ENCODE measurements at regions not wholly inside any gene's neighbourhood (a gene's known extent, or its start where the extent isn't known, plus 50 kb on each side); places are given as distances from the start of the nearest gene placed in this dataset.

- Mint-ChIP-seq H3K9me3 (ENCODE audit: low read depth) (peaks cover 1% of the 10 kb centered on the region), H3K27me3 (no peaks in the 10 kb centered on the region), H3K4me1 (ENCODE audit: low read depth) (no peaks in the 10 kb centered on the region), H3K4me3 (no peak overlapping the region), H3K36me3 (no peaks in the 10 kb centered on the region), H3K27ac (no peak overlapping the region)
Observed at GRCh38 chr2:145157741-145158591, 638.0 kb upstream of the ZEB2 start.

GRCh38 chr2:145157036-145157675 is 637.2 kb upstream of the ZEB2 start:
- Mint-ChIP-seq H3K4me1 (ENCODE audit: low read depth) (no peaks in the 10 kb centered on the region), H3K27me3 (no peaks in the 10 kb centered on the region), H3K27ac (no peak overlapping the region), H3K9me3 (ENCODE audit: low read depth) (peaks cover 4% of the 10 kb centered on the region), H3K36me3 (no peaks in the 10 kb centered on the region), H3K4me3 (no peak overlapping the region)

DNA sequence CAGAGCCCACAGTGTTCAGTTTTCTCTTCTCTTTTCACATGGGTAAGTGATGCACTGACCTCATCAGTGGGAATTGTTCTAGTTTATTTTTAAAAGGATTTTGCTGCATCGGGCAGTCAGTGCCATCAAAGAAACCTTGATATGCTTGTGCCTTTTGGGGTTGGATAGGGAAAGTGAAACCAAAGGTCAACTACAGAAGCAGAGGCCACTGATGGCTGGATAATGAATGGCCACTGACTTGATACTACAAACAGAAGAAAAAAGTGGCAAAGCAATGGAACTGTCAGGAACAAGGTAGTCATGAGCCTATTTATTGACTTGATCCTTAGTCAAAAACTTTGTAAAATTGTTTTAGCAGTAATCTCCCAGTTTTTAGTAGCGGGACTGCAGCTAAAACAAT is 636.3 kb upstream of the ZEB2 start:
- H3K27ac Mint-ChIP-seq, result no peak overlapping the region
- H3K27me3 Mint-ChIP-seq, result peaks cover 3% of the 10 kb centered on the region
- no peak overlapping the region for H3K4me3 Mint-ChIP-seq
- H3K9me3 Mint-ChIP-seq (ENCODE audit: low read depth), result peaks cover 8% of the 10 kb centered on the region
- H3K36me3 Mint-ChIP-seq, result no peaks in the 10 kb centered on the region
- H3K4me1 Mint-ChIP-seq (ENCODE audit: low read depth), result no peaks in the 10 kb centered on the region

DNA sequence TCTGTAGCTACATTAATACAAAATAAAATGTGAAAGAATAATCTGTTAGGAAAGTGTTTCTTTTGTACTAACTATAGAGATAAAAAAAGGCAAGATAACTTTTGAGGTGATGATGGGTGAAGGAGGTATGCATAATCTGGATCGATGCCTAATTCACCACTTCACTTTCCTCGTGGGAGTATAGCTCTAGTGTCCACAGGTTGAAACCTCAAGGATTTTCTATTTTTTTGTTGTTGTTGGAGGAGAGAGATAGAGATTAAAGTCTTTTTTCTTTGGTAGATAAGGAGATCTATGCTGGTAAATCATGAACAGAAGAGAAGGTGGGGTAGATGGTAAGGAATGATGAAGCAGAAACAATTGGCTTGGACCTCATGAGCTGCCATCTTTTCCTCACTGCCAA is 635.3 kb upstream of the ZEB2 start:
- Mint-ChIP-seq H3K4me3 (no peak overlapping the region), H3K27me3 (peaks cover 3% of the 10 kb centered on the region), H3K4me1 (ENCODE audit: low read depth) (no peaks in the 10 kb centered on the region), H3K9me3 (ENCODE audit: low read depth) (peaks cover 8% of the 10 kb centered on the region), H3K36me3 (no peaks in the 10 kb centered on the region), H3K27ac (no peak overlapping the region)

- Mint-ChIP-seq H3K27me3 (peaks cover 3% of the 10 kb centered on the region), H3K4me1 (ENCODE audit: low read depth) (no peaks in the 10 kb centered on the region), H3K4me3 (no peak overlapping the region), H3K36me3 (no peaks in the 10 kb centered on the region), H3K9me3 (ENCODE audit: low read depth) (peaks cover 8% of the 10 kb centered on the region), H3K27ac (no peak overlapping the region)
Observed at GRCh38 chr2:145154731-145155130, 634.8 kb upstream of the ZEB2 start.

DNA sequence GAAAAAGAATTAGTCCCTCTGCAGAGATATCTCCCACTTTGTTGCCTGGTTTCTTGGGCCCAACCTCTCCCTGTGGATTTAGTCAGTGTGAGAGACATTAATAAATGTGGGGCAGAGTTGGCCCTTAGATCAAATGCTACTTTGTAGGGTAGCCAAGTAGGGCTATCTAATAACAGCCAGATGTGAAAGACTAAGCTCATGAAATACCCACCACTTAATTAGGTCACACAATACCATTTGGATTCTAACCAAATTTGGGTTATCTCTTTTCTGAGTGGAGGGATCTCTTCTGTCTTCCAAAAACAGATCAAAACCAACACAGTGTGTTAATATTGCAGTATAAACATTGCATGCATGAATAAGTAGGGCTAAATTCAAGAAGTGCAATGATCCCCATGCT is 626.8 kb upstream of the ZEB2 start:
- Mint-ChIP-seq H3K27me3 (peaks cover 3% of the 10 kb centered on the region), H3K27ac (no peak overlapping the region), H3K4me1 (ENCODE audit: low read depth) (no peaks in the 10 kb centered on the region), H3K36me3 (no peaks in the 10 kb centered on the region), H3K4me3 (no peak overlapping the region), H3K9me3 (ENCODE audit: low read depth) (peaks cover 4% of the 10 kb centered on the region)

- Mint-ChIP-seq H3K27ac (no peak overlapping the region), H3K4me3 (no peak overlapping the region), H3K36me3 (no peaks in the 10 kb centered on the region), H3K9me3 (ENCODE audit: low read depth) (no peaks in the 10 kb centered on the region), H3K27me3 (no peaks in the 10 kb centered on the region), H3K4me1 (ENCODE audit: low read depth) (no peaks in the 10 kb centered on the region)
Observed at GRCh38 chr2:145144131-145144728, 624.3 kb upstream of the ZEB2 start.

- Mint-ChIP-seq H3K36me3 (no peaks in the 10 kb centered on the region), H3K27ac (no peak overlapping the region), H3K9me3 (ENCODE audit: low read depth) (no peaks in the 10 kb centered on the region), H3K27me3 (no peaks in the 10 kb centered on the region), H3K4me1 (ENCODE audit: low read depth) (no peaks in the 10 kb centered on the region), H3K4me3 (no peak overlapping the region)
Observed at GRCh38 chr2:145141981-145142380, 622.1 kb upstream of the ZEB2 start.

GRCh38 chr2:145140658-145141057 is 620.7 kb upstream of the ZEB2 start:
- no peaks in the 10 kb centered on the region for H3K9me3 Mint-ChIP-seq (ENCODE audit: low read depth)
- H3K4me3 Mint-ChIP-seq, result no peak overlapping the region
- no peaks in the 10 kb centered on the region for H3K4me1 Mint-ChIP-seq (ENCODE audit: low read depth)
- H3K27ac Mint-ChIP-seq, result no peak overlapping the region
- H3K36me3 Mint-ChIP-seq, result no peaks in the 10 kb centered on the region
- no peaks in the 10 kb centered on the region for H3K27me3 Mint-ChIP-seq

DNA sequence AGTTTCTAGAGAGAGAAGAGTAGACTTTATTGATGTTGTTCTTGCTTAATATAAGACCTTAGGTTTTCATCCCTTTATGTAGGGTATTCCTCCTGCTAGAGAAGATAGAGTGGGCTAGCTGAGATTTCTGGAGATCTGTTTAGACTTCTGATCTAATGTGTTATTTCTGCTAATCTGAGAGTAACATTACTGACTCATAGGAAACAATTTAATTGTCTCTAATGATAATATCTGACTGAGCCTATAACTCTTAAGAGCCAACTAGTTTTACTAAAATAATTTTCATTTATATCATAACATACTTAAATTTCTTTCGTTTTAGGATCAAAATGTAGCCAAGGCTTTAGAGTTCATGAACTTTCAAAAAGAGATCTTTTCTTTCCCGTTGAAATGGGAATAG is 618.7 kb upstream of the ZEB2 start:
- no peak overlapping the region for H3K27ac Mint-ChIP-seq
- H3K27me3 Mint-ChIP-seq, result peaks cover 1% of the 10 kb centered on the region
- H3K36me3 Mint-ChIP-seq, result no peaks in the 10 kb centered on the region
- no peak overlapping the region for H3K4me3 Mint-ChIP-seq
- H3K4me1 Mint-ChIP-seq (ENCODE audit: low read depth), result no peaks in the 10 kb centered on the region
- H3K9me3 Mint-ChIP-seq (ENCODE audit: low read depth), result no peaks in the 10 kb centered on the region

GRCh38 chr2:145137901-145138300 is 618.0 kb upstream of the ZEB2 start:
- Mint-ChIP-seq H3K4me3 (no peak overlapping the region), H3K27me3 (peaks cover 1% of the 10 kb centered on the region), H3K27ac (no peak overlapping the region), H3K9me3 (ENCODE audit: low read depth) (no peaks in the 10 kb centered on the region), H3K4me1 (ENCODE audit: low read depth) (no peaks in the 10 kb centered on the region), H3K36me3 (no peaks in the 10 kb centered on the region)

GRCh38 chr2:145137211-145137610 is 617.3 kb upstream of the ZEB2 start:
- H3K4me3 Mint-ChIP-seq, result no peak overlapping the region
- H3K4me1 Mint-ChIP-seq (ENCODE audit: low read depth), result no peaks in the 10 kb centered on the region
- no peaks in the 10 kb centered on the region for H3K9me3 Mint-ChIP-seq (ENCODE audit: low read depth)
- no peaks in the 10 kb centered on the region for H3K36me3 Mint-ChIP-seq
- no peak overlapping the region for H3K27ac Mint-ChIP-seq
- H3K27me3 Mint-ChIP-seq, result peaks cover 1% of the 10 kb centered on the region

DNA sequence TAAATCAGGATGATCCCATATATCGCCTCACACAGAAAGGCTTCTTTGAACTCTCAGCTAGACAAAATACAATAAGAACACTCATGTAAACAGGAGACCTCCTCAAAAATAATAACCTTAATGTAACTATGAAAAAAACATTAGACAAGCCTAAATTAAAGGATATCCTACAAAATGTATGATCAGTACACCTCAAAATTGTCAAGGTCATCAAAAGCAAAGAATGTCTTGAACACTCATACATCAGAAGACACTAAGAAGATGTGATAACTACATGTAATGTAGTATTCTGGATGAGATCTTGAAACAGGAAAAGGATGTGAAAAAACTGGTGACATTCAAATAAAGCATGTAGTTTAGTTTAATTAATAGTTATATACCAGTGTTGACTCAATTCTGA is 616.8 kb upstream of the ZEB2 start:
- Mint-ChIP-seq H3K9me3 (ENCODE audit: low read depth) (no peaks in the 10 kb centered on the region), H3K27me3 (peaks cover 1% of the 10 kb centered on the region), H3K4me3 (no peak overlapping the region), H3K4me1 (ENCODE audit: low read depth) (no peaks in the 10 kb centered on the region), H3K36me3 (no peaks in the 10 kb centered on the region), H3K27ac (no peak overlapping the region)

DNA sequence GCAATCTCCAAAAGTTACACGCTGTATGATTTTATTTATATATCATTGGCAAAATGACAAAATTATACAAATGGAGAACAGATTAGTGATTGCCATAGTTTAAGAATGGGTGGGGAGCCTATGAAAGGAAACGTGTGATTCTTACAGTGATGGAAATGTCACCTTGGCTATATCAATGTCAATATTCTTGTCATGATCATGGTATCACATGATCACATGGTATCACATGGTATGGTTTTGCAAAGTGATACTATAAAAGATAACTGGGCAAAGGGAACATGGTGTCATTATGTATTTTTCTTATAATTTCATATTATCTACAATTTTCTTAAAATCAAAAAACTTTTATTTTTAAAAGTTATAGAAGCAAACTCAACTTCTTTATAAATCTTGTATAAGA is 606.2 kb upstream of the ZEB2 start:
- Mint-ChIP-seq H3K4me1 (ENCODE audit: low read depth) (no peaks in the 10 kb centered on the region), H3K36me3 (no peaks in the 10 kb centered on the region), H3K9me3 (ENCODE audit: low read depth) (no peaks in the 10 kb centered on the region), H3K4me3 (no peak overlapping the region), H3K27ac (no peak overlapping the region), H3K27me3 (no peaks in the 10 kb centered on the region)

DNA sequence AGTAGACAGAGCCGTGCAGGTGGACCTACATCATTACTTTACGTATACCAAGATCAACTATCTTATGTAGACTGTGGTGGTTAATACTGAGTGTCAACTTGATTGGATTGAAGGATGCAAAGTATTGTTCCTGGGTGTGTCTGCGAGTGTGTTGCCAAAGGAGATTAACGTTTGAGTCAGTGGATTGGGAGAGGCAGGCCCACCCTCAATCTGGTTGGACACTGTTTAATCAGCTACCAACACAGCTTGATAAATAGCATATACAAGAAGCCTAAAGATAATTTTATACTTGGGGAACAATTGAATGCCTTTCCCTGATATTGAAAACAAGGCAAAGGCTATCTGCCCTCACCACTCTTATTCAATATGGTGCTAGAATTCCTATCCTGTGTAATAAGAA is 604.2 kb upstream of the ZEB2 start:
- no peak overlapping the region for H3K27ac Mint-ChIP-seq
- no peaks in the 10 kb centered on the region for H3K9me3 Mint-ChIP-seq (ENCODE audit: low read depth)
- H3K27me3 Mint-ChIP-seq, result no peaks in the 10 kb centered on the region
- no peaks in the 10 kb centered on the region for H3K4me1 Mint-ChIP-seq (ENCODE audit: low read depth)
- H3K4me3 Mint-ChIP-seq, result no peak overlapping the region
- H3K36me3 Mint-ChIP-seq, result no peaks in the 10 kb centered on the region

All from activated naive CD8-positive, alpha-beta T cell (primary cell).